ENCODE measurements at regions not wholly inside any gene's neighbourhood (a gene's known extent, or its start where the extent isn't known, plus 50 kb on each side); places are given as distances from the start of the nearest gene placed in this dataset.
"Not testable (repeated sequence)": the region's sequence is repeated elsewhere in the genome, so short reads cannot be mapped to it uniquely, and the experiment has no call there.

DNA sequence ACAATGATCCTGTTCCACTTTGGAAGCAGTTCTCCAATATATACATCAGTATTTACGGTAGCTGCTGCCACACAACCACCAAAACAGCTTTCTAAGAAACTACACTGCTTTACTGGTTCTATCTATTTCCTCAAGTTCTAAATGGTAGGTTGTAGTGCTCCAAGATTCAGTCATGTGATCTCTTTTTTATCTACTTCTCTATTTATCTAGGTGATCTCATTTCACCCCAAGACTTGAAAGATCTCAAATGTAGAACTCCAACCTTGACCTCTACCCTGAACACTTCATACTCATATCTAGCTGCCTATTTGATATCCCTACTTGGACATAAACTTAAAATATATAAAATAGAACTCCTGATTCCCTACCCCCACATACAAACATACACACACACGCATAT is 133.9 kb upstream of the RAP1B start:
- Mint-ChIP-seq H3K36me3 (no peaks in the 10 kb centered on the region), H3K27ac (no peak overlapping the region), H3K27me3 (no peaks in the 10 kb centered on the region), H3K9me3 (peaks cover 3% of the 10 kb centered on the region), H3K4me1 (peaks cover 23% of the 10 kb centered on the region), H3K4me3 (no peak overlapping the region)
- ATAC-seq = no peak

DNA sequence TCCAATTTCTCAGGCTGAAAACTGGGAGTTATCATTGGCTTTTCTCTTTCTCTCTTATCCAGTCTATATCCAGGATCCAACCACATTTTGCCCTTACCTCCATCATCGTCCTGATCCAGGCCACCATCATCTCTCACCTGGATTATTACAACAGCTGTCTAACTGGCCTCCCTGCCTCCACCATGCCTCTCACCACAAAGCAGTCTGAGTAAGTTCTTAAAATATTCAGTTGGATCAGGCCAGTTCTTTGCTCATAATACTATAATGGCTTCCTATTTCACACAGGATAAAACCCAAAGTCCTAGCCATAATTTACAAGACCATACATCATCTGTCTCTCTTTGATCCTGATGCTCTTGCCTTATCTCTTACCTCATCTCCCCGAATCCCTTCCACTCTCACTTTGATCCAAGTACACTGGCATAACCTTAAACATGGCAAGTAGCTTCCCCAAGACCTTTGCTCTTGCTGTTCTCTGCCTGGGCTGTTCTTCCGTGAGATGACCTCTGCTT is 133.4 kb upstream of the RAP1B start:
- Mint-ChIP-seq H3K9me3 (peaks cover 3% of the 10 kb centered on the region), H3K27ac (no peak overlapping the region), H3K27me3 (no peaks in the 10 kb centered on the region), H3K36me3 (no peaks in the 10 kb centered on the region), H3K4me1 (peaks cover 29% of the 10 kb centered on the region), H3K4me3 (no peak overlapping the region)
- no peak for ATAC-seq

DNA sequence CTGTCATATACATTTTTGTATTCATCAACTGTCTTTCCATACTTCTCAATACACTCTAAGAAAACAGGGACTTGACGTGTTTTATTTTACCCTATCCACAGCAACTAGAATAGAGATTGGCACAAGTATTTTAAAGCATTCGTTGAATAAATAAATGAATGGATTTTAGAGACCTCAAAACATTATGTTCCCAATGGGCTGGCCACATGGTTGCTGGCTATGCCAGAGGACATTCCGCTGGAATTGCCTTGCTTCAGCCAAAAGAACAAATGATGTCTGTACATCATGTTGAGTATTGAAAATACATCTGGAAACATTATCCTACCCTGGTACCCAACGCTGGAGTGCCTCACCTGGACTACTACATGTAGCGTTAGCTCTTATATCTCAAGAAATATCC is 132.8 kb upstream of the RAP1B start:
- Mint-ChIP-seq H3K4me3 (no peak overlapping the region), H3K9me3 (peaks cover 3% of the 10 kb centered on the region), H3K4me1 (peaks cover 34% of the 10 kb centered on the region), H3K36me3 (no peaks in the 10 kb centered on the region), H3K27me3 (no peaks in the 10 kb centered on the region), H3K27ac (no peak overlapping the region)
- no peak for ATAC-seq

- H3K4me3 Mint-ChIP-seq = no peak overlapping the region
- peaks cover 40% of the 10 kb centered on the region for H3K4me1 Mint-ChIP-seq
- peaks cover 3% of the 10 kb centered on the region for H3K9me3 Mint-ChIP-seq
- no peak overlapping the region for H3K27ac Mint-ChIP-seq
- no peaks in the 10 kb centered on the region for H3K36me3 Mint-ChIP-seq
- no peak for ATAC-seq
- no peaks in the 10 kb centered on the region for H3K27me3 Mint-ChIP-seq
Observed at GRCh38 chr12:68478516-68479260, 132.0 kb upstream of the RAP1B start.

DNA sequence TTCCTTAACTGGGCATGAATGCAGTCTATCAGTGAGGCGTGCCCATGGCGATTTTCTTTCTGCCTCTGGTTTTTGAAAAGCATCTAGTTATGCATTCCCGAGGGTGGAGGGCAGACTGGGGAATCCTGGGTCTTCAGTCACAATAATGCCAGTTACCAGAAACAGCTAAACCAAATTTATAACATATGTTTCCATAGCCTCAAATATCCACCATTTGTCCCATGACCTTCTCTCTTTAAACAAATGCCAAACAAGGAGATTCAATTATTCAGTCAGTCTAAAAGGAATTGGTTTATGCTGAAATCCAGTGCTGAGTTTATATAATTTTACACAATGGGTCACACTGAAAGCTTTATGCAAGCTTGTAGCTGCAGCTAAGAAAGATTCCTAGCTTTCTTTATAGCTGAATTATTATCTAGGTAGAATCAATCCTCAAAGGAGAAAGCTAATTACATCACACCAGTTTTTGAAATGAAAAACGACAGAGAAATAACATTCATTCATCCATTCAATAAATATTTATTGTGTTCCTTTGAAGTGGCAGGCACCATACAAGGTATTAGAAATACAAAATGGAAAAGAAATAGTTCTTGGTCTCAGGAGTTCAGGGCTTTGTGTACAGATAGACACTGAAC is 131.3 kb upstream of the RAP1B start:
- no peak overlapping the region for H3K4me3 Mint-ChIP-seq
- H3K27me3 Mint-ChIP-seq = no peaks in the 10 kb centered on the region
- H3K27ac Mint-ChIP-seq = no peak overlapping the region
- H3K36me3 Mint-ChIP-seq = no peaks in the 10 kb centered on the region
- H3K4me1 Mint-ChIP-seq = peaks cover 43% of the 10 kb centered on the region
- peaks cover 3% of the 10 kb centered on the region for H3K9me3 Mint-ChIP-seq
- no peak for ATAC-seq

GRCh38 chr12:68479896-68480291 is 130.8 kb upstream of the RAP1B start:
- ATAC-seq = no peak
- Mint-ChIP-seq H3K4me3 (no peak overlapping the region), H3K27me3 (no peaks in the 10 kb centered on the region), H3K9me3 (peaks cover 3% of the 10 kb centered on the region), H3K4me1 (peaks cover 43% of the 10 kb centered on the region), H3K36me3 (no peaks in the 10 kb centered on the region), H3K27ac (no peak overlapping the region)

GRCh38 chr12:68480526-68480925 is 130.2 kb upstream of the RAP1B start:
- Mint-ChIP-seq H3K4me1 (peaks cover 43% of the 10 kb centered on the region), H3K27ac (peak overlapping the region; percentile 63), H3K9me3 (peaks cover 3% of the 10 kb centered on the region), H3K27me3 (no peaks in the 10 kb centered on the region), H3K36me3 (no peaks in the 10 kb centered on the region), H3K4me3 (no peak overlapping the region)
- ATAC-seq = no peak

DNA sequence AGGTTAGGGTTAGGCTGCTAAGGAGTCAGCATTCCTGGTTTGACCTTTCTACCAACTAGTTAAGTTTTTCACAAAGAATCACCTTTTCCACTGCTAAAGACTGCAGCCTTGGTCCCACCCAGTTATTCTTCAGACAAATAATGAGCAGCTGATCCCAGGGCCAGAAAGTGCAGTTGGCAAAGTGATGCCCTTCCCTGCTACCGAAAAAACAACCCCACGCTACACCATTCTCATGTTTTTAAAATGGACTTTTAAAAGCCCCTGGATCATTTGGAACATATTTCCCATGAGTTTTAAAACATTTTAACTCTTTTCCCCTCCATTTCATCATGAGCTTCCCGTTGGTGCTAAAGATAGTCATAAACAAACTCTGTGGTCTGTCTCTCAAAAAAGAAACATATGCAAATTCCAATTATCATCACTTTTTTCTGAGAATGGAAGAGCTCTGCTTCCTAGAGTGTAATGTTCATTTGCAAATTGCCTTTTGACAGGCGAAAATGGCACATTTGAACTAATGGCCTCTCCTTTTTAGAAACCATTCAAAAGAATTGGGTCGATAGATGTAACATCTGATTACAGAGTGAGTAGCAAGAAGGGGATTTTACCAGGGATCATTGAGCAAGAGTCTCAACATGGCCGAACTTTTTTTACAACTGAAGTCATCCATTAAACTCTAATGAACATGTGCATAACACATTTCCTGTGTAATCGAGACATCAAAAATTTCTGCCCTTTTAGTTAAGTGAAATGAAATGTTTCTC is 129.3 kb upstream of the RAP1B start:
- Mint-ChIP-seq H3K9me3 (peaks cover 3% of the 10 kb centered on the region), H3K4me3 (peak overlapping the region; percentile 38), H3K4me1 (peaks cover 43% of the 10 kb centered on the region), H3K27ac (peak overlapping the region; percentile 63), H3K27me3 (no peaks in the 10 kb centered on the region), H3K36me3 (no peaks in the 10 kb centered on the region)
- peak; percentile 56 for ATAC-seq

DNA sequence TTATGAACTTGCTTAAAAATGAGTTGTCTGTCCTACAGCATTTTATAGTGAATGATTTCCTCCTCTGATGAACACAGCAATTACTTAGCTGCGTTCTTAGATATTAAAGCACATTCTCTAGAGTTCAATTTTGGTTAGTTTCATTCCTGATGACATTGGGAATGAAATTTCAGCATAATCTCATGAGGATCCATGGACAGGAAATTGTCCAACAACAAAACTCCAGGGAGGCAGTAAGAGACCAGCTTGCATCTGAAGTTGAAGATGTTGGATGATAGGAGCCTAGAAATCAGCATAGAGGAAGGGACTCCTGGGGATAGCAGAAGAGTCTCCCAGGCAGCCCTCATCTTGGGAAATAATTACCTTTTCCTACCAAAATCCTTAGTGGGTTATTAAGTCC is 128.7 kb upstream of the RAP1B start:
- Mint-ChIP-seq H3K27ac (peak overlapping the region; percentile 63), H3K9me3 (peaks cover 3% of the 10 kb centered on the region), H3K4me1 (peaks cover 37% of the 10 kb centered on the region), H3K36me3 (no peaks in the 10 kb centered on the region), H3K4me3 (no peak overlapping the region), H3K27me3 (no peaks in the 10 kb centered on the region)
- no peak for ATAC-seq

GRCh38 chr12:68482660-68483059 is 128.0 kb upstream of the RAP1B start:
- H3K4me3 Mint-ChIP-seq = no peak overlapping the region
- H3K27me3 Mint-ChIP-seq = no peaks in the 10 kb centered on the region
- H3K9me3 Mint-ChIP-seq = no peaks in the 10 kb centered on the region
- H3K27ac Mint-ChIP-seq = peak overlapping the region; percentile 63
- H3K36me3 Mint-ChIP-seq = no peaks in the 10 kb centered on the region
- ATAC-seq = no peak
- peaks cover 32% of the 10 kb centered on the region for H3K4me1 Mint-ChIP-seq

DNA sequence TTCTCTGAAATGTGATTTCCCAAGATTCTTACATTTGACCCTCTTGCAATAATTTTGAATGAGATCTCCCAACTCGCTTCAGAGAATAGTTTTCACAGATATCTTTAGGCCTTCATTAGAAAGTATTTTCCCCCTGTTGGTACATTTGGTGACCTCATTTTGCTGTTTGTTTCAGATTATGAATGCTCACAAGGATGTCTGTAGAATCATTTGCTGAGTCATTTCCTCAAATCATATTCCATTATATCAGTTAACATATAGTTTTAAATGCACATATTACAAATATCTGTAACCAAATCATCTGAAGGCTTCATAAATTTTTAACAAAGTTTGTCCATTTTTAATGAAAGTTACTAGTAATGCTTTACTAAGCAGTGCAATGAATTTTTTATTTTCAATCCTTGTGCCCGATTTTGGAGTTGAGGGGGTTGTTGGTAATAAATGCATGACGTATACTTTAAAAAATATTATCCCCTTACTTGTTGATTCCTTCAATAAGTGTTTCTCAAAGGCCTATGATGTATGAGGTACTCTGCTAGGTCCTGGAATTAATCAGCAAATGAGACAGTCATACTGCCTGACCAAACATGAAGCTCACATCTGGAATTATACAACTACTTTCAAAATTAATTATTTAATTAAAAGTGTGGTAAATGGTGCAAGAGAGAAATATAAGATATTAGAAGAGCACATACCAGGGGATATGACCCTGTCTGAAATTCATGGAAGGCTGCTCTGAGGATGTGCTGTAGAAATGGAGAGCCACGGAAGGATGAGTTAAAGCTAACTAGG is 126.9 kb upstream of the RAP1B start:
- ATAC-seq = no peak
- no peak overlapping the region for H3K4me3 Mint-ChIP-seq
- H3K9me3 Mint-ChIP-seq = no peaks in the 10 kb centered on the region
- no peaks in the 10 kb centered on the region for H3K36me3 Mint-ChIP-seq
- peaks cover 32% of the 10 kb centered on the region for H3K4me1 Mint-ChIP-seq
- no peaks in the 10 kb centered on the region for H3K27me3 Mint-ChIP-seq
- no peak overlapping the region for H3K27ac Mint-ChIP-seq

DNA sequence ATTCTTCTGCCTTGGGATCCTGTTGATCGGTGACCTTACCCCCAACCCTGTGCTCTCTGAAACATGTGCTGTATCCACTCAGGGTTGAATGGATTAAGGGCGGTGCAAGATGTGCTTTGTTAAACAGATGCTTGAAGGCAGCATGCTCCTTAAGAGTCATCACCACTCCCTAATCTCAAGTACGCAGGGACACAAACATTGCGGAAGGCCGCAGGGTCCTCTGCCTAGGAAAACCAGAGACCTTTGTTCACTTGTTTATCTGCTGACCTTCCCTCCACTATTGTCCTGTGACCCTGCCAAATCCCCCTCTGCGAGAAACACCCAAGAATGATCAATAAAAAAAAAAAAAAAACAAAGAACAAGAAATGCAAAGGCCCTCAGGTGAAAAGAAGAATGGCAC is 126.1 kb upstream of the RAP1B start:
- not testable (repeated sequence) for ATAC-seq, H3K4me3 Mint-ChIP-seq, H3K27me3 Mint-ChIP-seq, H3K9me3 Mint-ChIP-seq, H3K36me3 Mint-ChIP-seq, H3K27ac Mint-ChIP-seq
- peaks cover 32% of the 10 kb centered on the region for H3K4me1 Mint-ChIP-seq

GRCh38 chr12:68486449-68486848 is 124.2 kb upstream of the RAP1B start:
- not testable (repeated sequence) for H3K9me3 Mint-ChIP-seq, H3K4me3 Mint-ChIP-seq, H3K36me3 Mint-ChIP-seq, ATAC-seq, H3K27ac Mint-ChIP-seq
- Mint-ChIP-seq H3K27me3 (peaks cover 14% of the 10 kb centered on the region), H3K4me1 (peaks cover 23% of the 10 kb centered on the region)

DNA sequence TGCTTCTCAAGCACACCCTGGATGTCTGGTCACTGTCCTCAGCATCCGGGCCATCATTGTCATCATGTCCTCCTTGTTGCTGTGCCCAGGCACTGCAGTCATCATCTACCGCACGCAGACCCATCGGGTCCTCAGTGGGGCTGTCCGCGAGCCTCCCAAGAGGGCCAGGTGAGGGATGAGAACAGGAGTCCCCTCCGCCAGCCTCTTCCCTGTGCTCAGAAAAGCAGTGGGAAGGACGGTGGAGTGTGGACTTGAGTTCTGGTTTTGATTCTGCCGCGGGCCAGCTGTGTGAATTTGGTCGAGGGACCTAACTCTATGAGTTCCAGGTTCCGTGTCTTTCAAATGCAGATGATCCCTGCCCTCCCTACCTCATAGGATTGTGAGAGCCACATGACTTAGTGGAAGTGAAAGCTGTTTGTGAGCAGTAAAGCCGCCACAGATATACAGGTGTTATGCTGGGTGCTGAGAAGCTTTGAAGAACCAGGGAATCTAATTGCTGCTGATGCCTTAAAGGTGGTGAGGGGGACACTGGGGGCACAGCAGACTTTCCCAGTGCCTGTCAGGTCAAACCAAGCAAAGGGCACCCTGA is 122.9 kb upstream of the RAP1B start:
- ATAC-seq = no peak
- Mint-ChIP-seq H3K27me3 (peaks cover 14% of the 10 kb centered on the region), H3K27ac (no peak overlapping the region), H3K9me3 (no peaks in the 10 kb centered on the region), H3K36me3 (no peaks in the 10 kb centered on the region), H3K4me1 (peaks cover 9% of the 10 kb centered on the region), H3K4me3 (no peak overlapping the region)

GRCh38 chr12:68489273-68489672 is 121.4 kb upstream of the RAP1B start:
- ATAC-seq = no peak
- Mint-ChIP-seq H3K4me3 (no peak overlapping the region), H3K36me3 (no peaks in the 10 kb centered on the region), H3K27ac (no peak overlapping the region), H3K27me3 (peaks cover 14% of the 10 kb centered on the region), H3K9me3 (no peaks in the 10 kb centered on the region), H3K4me1 (no peaks in the 10 kb centered on the region)

Data from stimulated activated memory B cell treated with anti-CD40 and anti-IgM and Interleukin-4, amounts not matched to agents 10 μg/mL and 1 μg/mL and 100 μg/mL, for 72 hours (primary cell).